Left cardiac atrium (tissue), 4 donors: ENCODE measurements at regions not wholly inside any gene's neighbourhood (a gene's known extent, or its start where the extent isn't known, plus 50 kb on each side); places are given as distances from the start of the nearest gene placed in this dataset.

Source experiments
- ATAC-seq, 2 donors: fragments of 200-7000 bp; cut with Tn5 transposase; one replicate each; pipeline ENCODE4 v1.9.1; 2020; ENCODE audit warnings: mild to moderate bottlenecking in 2 of 2, moderate library complexity in 2 of 2
- DNase-seq: peaks from one replicate; pipeline ENCODE4 v3.0.0-alpha.2; 2020
- intact Hi-C, 2 donors: fragments of 100-400 bp; cut with DNase I; formaldehyde crosslinking; loops; one replicate each; pipeline versions ENCODE4 v1.14.1 to v1.15.1; 2022 to 2023
- donor health status: DM: no; HTN: yes; CAD: no.
- donor health status: DM: no; HTN: yes; CAD: no; lungs with severe emphysema.
- donor health status: DM: yes; HTN: yes; CAD: no.
- donor health status: Dilated cardiomyopathy.

GRCh38 chr3:194852831-194853508, 167.3 kb downstream of the FAM43A start:
- DNase-seq, result no peak
- intact Hi-C loops, result no loop called here
- no peak for ATAC-seq

- intact Hi-C loops, result no loop called here
Measured at GRCh38 chr3:194854206-194854605, 168.5 kb downstream of the FAM43A start.

GRCh38 chr3:194854659-194855390, 169.1 kb downstream of the FAM43A start:
- intact Hi-C loops, result no loop called here

More at GRCh38 chr3:194854206-194854605, 168.5 kb downstream of the FAM43A start:
- no peak for DNase-seq
- no peak for ATAC-seq

GRCh38 chr3:194856296-194856695, 170.6 kb downstream of the FAM43A start:
- DNase-seq, result peak; percentile 61
- ATAC-seq, result peak; percentile 75 to 83
- intact Hi-C loops, result no loop called here

More at GRCh38 chr3:194854659-194855390, 169.1 kb downstream of the FAM43A start:
- no peak for DNase-seq
- peak in 1 of 2 donors; percentile 22 for ATAC-seq

GRCh38 chr3:194857469-194858113, 171.9 kb downstream of the FAM43A start:
- no peak for DNase-seq
- intact Hi-C loops, result no loop called here
- no peak for ATAC-seq

- ATAC-seq, result no peak
- intact Hi-C loops, result no loop called here
- DNase-seq, result no peak
Measured at GRCh38 chr3:194858382-194858781, 172.7 kb downstream of the FAM43A start.

GRCh38 chr3:194860725-194861124, 175.0 kb downstream of the FAM43A start:
- intact Hi-C loops, result no loop called here
- DNase-seq (no peak), ATAC-seq (no peak)

GRCh38 chr3:194861375-194861774, 175.7 kb downstream of the FAM43A start:
- ATAC-seq (no peak), DNase-seq (no peak)
- intact Hi-C loops, result no loop called here

- intact Hi-C loops, result no loop called here
- no peak for DNase-seq
- ATAC-seq, result no peak
Measured at GRCh38 chr3:194865061-194865460, 179.4 kb downstream of the FAM43A start.

- intact Hi-C loops, result no loop called here
- DNase-seq, result no peak
Measured at GRCh38 chr3:194865615-194866014, 179.9 kb downstream of the FAM43A start.

GRCh38 chr3:194866236-194866635, 180.6 kb downstream of the FAM43A start:
- no peak for DNase-seq
- intact Hi-C loops, result no loop called here

More at GRCh38 chr3:194865615-194866014, 179.9 kb downstream of the FAM43A start:
- no peak for ATAC-seq

GRCh38 chr3:194867270-194867983, 181.7 kb downstream of the FAM43A start:
- intact Hi-C loops, result no loop called here
- peak; percentile 47 for DNase-seq

More at GRCh38 chr3:194866236-194866635, 180.6 kb downstream of the FAM43A start:
- no peak for ATAC-seq

GRCh38 chr3:194868831-194869230, 183.1 kb downstream of the FAM43A start:
- no peak for ATAC-seq
- intact Hi-C loops, result no loop called here
- no peak for DNase-seq

More at GRCh38 chr3:194867270-194867983, 181.7 kb downstream of the FAM43A start:
- peak; percentile 7 to 39 for ATAC-seq

- DNase-seq (no peak), ATAC-seq (no peak)
- intact Hi-C loops, result no loop called here
Measured at GRCh38 chr3:194869482-194870169, 183.9 kb downstream of the FAM43A start.

- DNase-seq, result no peak
- peak; percentile 64 to 81 for ATAC-seq
- intact Hi-C loops, result no loop called here
Measured at GRCh38 chr3:194870394-194871110, 184.9 kb downstream of the FAM43A start.

GRCh38 chr3:194871143-194871863, 185.6 kb downstream of the FAM43A start:
- ATAC-seq (peak; percentile 67 to 90), DNase-seq (peak; percentile 66)
- intact Hi-C loops, result no loop called here

GRCh38 chr3:194871864-194872668, 186.4 kb downstream of the FAM43A start:
- ATAC-seq (peak in 1 of 2 donors; percentile 14), DNase-seq (no peak)
- intact Hi-C loops, result no loop called here
